GM21526 (cell line): ENCODE measurements at regions not wholly inside any gene's neighbourhood (a gene's known extent, or its start where the extent isn't known, plus 50 kb on each side); places are given as distances from the start of the nearest gene placed in this dataset.

Experiments used
- ATAC-seq: cut with Tn5 transposase; IDR thresholded peaks from one replicate; pipeline ENCODE4 v1.9.1; 2021; ENCODE audit warnings: moderate library complexity; ENCODE audit not compliant: unreplicated experiment, low FRiP score

DNA sequence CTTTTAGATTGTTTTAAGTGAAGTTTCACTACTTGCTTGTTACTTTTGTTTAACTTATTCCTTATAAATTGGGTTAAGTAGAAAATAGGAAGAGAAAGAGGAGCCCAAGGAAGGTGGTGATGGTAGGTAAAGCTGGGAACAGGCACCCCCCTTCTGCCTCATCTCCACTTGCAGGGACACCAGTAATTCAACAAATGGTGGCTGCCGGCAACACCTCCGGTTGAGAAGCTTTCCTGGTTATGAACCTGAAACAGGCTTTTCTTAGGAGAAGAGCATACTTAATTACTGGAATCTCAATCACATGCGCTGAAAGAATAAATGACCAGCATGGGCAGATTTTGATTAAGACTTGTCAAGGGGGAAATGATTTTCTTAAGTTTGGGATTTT lies 158.9 kb upstream of the ZNF217 start:
- ATAC-seq = no peak

DNA sequence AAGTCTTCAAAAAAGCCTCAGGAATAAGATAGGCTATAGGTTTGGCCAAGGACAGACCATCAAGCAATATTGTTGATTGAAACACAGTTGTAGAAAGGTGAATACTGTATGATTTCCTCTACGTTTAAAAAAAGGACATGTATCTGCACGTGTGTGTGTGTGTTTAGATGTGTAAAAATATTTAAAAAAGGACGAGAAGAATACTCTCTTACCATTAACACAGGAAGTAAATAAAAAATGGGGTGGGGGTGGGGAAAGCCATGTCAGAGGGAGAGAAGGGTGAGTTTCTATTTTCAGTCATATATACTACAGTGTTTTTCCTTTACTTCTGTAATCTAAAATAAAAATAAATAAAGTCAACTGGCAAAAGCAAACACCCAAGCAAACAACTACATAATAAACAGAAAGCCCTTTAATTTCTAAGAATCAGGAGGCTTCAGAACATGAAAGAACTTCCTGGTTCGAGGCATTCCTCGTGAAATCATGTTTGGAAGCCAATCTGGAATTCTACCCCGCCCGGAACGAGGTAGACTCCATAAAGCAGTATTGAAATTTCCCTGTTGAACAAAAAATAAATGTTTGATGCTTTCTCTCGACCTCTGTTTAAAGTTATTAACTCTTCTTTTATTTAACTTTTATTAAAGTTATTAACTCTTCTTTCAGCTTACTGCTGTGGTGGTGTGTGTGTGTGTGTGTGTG lies 158.1 kb upstream of the ZNF217 start:
- no peak for ATAC-seq

DNA sequence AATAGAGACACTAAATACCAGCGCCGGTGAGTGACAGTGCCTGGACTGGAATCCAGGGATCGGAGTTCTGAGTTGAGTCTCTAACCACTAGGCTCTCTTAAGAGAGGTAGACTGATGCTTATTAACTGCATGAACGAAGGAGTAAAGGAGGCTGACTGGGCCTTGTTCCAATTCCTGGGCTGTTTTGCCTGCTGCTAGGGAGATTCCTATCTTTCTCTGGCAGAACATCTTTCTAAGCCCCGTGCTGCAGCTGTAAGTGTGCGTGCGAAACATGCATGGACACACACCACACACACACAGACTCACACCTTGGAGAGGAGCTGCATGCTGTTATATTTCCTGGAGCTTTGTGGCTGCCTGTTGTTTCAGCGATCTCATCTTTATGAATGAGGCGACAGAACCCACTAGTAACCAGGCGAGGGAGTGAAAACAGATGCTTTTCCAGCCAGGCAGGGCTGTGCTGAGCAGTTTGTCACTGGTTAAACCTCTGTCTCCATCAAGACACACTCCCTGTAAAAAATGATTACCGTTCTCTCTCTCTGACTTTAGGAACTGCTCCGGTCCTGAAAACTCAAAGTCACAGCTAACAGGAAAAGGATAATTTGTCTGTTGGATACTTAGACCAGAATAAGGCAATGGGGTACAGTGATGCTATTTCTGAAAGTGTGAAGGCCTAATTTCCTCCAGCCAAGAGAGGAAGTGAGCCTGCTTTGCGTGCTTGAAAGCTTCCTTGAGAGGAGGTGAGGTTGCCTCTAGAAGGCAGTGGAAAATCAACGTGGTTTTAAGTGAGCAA lies 157.4 kb upstream of the ZNF217 start:
- ATAC-seq = no peak

DNA sequence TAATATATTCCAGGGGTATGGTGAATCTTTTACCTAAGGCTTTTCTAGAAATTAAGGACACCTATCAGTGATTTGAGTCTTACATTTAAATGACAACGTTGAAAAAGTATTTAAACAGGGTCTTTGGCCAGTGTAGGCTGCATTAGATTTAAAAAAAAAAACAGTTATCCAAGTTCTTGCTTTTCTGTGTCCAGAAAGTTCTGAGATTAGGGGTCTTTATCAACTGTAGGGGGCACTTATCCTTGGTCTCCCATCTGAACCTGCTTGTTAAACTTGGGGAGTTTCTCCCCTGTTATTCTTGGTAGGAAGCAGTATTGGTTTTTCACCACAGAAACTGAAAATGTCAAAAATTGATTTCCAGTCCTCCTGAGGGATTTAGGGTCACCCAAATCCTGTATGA lies 155.9 kb upstream of the ZNF217 start:
- ATAC-seq = no peak

DNA sequence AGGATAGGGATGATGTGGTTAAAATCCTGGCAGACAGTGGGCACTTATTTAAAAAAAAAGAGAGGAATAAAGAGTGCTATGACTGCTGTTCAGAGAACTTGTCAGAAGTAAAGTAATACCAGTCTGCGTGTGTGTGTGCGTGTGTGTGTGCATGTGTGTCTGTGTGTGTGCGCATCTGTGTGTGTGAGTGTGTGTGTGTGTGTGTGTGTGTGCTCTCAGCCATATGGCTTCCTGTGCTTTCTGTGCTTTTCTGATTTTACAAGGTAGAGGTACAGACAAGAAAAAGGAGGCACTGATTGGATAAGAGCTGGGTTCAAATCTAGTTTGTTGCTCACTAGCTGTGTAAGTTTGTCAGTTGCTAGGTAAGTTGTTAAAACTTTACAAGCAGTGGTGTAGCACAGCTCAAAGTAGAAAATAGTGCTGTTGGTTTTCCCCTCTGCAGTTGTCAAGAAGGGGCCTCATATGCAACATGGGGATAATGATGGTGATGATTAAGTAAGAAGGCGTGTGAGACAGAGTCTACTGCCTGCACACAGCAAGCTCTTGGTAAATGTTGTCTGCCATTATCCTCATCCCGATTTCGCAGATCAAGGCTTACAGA lies 155.3 kb upstream of the ZNF217 start:
- ATAC-seq = no peak

DNA sequence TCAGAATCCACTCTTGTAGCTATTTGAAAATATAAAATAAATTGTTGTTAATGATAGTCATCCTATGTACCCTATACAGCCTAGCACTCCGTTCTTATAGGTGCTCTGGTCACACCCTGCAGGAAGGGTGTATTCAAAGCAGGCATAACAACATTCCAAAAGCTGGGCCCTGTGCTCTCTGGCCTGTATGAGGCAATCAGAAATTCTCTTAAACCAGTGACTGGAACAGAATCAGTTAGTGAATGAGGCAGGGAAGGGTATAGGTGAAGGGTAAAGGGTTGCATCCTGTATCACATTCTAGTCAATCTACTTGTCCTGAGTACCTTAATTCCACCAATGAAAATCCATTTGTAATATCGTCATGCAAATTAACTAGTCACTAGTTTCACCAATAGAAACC lies 154.5 kb upstream of the ZNF217 start:
- no peak for ATAC-seq

DNA sequence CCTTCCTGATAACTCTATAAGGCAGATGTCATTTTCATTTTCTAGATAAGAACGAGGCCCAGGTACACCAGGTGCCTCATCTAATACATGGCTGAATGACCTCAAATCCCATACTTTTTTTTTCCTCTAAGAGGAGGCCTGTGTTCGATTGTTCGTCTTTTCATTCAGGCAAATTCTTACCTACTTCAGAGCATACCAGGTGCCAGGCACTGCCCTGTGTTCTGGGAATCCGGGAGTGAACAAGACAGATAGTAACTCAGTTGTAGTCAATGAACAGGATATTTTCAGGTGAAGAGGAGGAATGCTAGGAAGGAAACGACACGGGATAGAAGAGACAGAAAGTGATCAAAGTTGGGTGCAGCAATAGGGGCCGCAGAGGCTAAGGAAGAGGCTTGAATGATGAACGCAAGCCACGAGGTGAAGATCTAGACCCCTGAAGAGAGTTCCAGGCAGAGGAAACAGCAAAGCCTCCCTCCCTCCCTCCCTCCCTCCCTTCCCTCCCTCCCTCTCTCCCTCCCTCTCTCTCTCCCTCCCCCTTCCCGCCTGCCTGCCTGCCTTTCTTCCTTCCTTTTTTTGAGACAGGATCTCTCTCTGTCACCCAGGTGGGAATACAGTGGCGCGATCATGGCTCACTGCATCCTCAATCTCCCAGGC lies 150.1 kb upstream of the ZNF217 start:
- ATAC-seq = no peak

DNA sequence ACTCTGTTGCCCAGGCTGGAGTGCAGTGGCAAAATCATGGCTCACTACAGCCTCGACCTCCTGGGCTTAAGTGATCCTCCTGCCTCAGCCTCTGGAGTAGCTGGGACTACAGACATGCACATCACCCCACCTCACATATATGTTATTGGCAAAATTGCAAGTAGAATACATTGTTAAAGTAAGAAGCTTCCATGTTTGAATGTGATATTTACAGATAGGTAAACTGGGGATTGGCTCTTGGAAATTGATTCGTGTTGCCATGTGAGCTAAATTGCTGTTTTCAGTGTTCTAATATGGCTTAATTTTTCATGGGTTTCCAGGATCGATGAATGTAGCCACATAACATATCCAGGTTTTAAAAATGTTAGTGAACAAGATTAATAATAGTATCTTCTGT lies 149.0 kb upstream of the ZNF217 start:
- ATAC-seq = no peak

DNA sequence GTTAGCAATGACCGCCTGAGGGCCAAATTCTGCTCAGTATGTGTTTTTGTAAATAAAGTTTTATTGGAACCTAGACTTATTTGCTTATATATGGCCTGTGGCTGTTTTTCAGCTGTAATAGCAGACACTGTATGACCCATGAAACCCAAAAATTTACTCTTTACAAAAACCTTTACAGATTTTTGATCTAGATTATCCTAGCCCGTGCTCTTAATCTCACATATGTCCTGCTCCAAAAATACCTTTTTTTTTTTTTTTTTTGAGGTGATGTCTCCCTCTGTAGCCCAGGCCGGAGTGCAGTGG lies 148.0 kb upstream of the ZNF217 start:
- no peak for ATAC-seq

DNA sequence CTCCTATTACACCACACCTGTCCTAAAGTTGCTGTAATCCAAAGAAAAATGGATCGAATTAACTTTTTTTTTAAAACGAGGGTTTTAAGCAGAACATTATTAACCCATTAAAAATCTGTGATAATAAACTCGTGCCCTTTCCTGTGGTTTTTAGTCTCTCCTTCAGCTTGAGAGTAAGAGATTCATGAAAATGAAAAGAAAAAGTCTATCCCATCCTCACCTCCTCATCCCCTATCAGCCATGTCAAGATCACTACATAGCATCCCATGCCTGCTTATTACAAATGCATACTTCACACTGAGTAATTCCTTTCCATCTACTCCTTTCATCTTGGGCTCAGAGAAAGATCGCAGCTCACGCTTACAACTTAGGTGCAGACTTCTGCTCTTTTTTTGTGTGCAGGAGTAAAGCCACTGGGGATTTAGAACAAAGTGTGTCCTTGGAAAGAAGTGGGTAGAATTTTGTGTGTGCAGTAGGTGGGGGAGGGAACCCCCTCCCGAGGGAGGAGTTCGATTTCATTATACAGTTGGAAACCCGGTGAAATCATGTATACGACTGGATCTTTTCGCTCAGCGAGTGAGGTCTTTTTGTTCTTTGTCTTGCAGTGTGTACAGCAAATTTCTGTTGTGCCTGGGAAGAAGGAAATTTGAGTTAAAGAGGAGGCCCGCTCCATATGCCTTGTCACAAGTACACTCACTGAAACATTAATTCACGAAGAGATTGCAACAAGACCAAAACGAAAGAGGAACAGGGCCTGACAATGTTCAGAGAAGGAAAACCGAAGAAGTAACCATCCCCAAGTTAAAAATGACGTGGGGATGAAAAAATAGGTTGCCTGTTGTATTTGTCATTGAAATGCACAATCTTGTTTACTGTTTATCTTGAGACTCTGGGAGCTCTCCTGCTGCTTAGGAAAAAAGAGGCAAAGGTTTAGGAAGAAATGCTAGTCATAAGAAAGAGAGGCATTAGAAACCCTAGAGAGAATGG lies 146.5 kb upstream of the ZNF217 start:
- ATAC-seq = peak; percentile 42

DNA sequence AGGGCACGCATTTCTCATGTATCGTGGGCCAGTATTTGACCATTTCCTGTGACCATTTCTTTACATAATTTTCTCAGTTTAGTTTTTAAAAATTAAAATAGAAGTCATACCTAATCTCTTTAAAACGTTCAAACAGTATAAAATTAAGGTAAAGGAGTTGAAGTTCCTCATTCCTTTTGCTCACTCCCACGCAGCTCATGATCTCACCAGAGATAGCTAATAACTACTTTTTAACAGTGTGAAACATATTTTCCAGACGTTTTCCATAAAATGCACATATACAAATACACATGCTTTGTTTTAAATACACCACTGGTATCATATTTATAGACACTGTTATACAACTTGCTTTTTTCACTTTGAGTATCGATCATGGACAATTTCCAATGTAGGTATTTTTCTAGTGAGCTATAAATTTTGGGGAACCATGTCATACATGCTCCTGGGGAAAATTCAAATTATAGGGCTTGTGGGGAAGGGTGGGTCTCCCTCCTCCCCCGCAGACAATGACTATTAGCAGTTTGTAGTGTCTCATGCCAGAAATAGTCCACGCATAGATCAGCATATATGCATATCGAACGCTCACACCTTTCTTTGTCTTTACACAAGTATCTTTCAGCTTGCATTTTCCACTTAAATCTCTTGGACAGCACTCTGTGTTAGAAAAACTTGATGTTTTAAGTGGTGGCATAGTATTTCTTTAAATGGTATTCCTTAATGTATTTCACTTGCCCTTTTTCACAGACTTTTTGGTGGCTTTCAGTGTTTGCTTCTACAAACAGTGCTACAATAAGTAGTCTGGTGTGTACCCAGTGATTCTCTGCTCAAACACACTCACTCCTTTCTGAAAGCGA lies 145.5 kb upstream of the ZNF217 start:
- ATAC-seq = peak; percentile 34

DNA sequence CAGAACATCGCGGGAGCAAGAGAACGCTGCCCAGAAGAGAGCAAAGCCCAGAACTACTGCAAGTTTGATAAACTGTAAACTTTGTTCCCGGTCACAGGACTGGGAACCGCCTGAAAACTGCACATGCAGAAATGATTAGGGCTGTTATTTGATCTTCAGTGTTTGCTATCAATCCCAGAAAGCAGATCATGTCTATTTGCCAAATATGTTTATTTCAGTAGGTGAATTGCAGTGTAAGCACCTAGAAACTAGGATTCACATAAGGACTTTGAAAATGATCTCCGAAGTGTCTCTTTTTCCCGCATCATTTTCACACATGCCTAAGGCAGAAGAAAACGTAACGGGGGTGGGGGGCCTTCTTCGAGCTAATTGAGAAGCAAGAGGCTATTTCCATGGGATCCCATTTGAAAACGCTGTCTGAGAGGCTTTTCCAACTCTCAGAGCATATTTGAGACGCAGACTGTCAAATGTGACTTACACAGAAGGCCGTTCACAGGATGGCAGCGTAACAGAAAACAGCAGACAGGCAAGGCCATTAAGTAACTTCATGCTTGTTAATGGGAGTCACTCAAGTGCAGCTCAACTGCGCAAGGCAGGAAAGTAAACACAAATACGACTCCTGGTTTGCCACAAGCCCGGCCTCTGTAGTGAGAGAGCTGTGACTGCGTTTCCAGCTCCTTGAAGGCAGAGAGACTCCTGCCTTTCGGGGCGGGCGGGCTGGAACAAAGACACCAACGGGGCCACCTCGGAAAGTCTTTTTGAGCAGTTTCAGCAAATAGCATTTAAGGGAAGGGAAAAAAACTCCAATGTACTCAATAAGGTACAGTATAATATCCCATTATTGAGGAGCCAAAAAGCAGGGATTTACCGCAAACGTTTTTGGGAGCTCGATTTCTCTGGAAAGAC lies 144.7 kb upstream of the ZNF217 start:
- ATAC-seq = no peak

DNA sequence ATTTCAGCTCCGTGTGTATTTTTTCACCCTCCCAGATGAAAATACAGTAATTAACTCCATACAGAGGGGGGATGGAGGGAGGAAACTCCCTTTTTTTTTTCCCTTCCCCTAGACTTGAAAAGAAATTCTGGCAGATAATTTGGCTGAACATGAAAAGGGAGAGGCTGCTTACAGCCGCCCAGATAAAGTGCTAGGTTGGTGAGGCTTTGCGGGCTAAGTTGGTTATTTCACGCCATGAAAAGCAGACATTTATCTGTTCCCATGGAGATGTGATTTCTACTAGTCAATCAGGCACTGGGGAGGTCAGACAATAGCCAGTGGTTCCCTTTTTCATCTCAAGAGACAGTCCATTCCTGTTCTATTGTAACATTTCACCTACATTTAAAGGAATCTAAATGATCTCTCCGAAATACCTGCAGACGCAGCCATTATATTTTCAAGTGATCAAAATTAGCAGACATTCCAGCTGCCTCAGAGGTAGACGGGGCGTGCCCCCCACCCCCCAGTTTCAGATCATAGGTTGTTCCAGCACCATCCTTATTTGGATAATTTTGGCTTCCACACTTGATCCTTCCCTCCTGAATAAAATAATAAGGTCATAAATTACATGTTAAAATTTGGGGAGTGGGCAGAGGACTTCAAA lies 143.9 kb upstream of the ZNF217 start:
- no peak for ATAC-seq

DNA sequence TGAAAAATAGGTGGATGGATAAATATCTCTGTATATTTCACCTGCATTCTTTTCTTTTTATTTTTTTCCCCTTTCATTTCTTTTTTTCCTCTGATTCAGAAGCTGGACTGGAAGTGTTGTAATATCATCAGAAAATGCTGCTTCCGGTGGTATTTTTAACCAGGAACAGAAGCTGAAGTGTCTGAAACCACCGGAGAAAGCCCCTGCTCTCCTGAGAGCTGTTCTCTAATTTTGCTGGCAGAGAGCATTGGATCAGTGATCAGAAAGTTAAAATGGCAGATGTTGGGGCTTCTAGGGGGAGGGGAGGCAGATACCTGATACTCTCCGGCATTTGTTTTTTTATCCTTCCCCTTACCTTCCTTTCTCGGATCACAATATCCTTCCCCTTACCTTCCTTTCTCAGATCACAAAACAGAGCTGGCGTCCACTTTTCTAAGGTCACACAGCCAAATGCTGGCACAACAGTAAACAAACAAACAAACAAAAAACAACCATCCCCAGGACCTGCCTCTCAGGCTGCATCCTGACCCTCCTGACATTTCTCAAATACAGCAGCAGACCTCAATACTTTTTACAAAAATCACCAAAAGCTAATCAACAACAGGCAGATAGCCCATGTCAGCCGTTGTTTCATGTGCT lies 143.2 kb upstream of the ZNF217 start:
- ATAC-seq = no peak

DNA sequence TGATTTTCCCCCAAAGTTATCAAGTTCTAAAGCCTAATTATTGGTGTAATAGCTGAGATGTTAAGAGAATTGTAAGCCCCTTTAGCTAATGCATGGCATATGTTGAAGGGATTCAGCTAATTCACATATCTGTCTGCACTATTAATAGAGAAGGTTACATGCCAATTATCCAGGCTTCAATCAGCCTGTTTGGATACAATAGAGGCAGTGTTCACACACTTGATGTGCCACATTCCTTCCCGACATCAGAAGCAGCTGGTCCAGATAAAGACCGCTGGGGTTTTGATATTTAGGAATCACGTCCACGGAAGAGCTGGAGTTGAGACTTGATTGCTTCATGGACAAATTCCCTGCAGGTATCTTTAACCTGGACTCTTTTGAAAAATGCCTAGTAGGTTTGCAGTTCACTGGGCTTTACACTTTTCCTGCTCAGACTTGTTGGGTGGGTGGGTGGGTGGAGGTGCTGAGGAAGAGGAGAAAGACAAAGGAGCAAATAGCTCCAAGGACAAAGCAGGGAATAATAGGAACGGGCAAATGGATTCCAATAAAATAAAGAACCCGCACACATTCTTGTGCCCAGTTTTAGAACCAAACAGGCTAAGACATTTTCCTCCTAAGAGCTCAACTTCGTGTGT lies 142.6 kb upstream of the ZNF217 start:
- ATAC-seq = no peak

DNA sequence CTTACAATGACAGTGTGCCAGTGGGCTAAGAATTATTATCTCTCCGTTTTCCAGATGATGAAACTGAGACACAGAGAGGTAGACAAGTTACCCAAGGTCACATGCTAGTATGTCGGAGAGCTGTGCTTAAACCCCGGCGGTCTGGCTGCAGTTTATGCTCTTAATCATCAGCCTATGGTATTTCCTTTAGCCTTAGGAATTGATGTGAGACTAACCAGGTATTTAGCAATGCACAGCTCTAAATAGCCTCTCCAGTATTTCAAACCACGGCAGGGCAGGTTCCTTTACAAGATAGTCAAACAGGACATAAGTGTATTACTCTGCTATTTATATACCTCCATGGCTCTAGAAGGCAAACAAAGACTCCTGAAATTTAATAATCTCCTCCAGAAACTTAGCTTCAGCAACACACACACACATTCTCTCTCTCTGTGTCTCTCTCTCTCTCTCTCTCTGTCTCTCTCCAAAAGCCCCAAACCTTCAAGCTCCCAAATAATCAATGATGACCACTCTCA lies 142.0 kb upstream of the ZNF217 start:
- ATAC-seq = no peak
